GM23248 (cell line): ENCODE measurements at regions not wholly inside any gene's neighbourhood (a gene's known extent, or its start where the extent isn't known, plus 50 kb on each side); places are given as distances from the start of the nearest gene placed in this dataset.

Experiments
- EZH2 ChIP-seq: fragments of 200-600 bp; sonication (generic); IDR thresholded peaks from 2 replicates; pipeline ENCODE4 v1.6.1; 2018; ENCODE audit warnings: antibody characterized with exemption, mild to moderate bottlenecking; ENCODE audit not compliant: insufficient read depth, poor library complexity, severe bottlenecking
- EZH2phosphoT487 ChIP-seq: fragments of 200-600 bp; sonication (generic); IDR thresholded peaks from 2 replicates; pipeline ENCODE4 v1.6.1; 2018; ENCODE audit warnings: antibody characterized with exemption, moderate library complexity, mild to moderate bottlenecking, low read depth; ENCODE audit not compliant: insufficient read depth

DNA sequence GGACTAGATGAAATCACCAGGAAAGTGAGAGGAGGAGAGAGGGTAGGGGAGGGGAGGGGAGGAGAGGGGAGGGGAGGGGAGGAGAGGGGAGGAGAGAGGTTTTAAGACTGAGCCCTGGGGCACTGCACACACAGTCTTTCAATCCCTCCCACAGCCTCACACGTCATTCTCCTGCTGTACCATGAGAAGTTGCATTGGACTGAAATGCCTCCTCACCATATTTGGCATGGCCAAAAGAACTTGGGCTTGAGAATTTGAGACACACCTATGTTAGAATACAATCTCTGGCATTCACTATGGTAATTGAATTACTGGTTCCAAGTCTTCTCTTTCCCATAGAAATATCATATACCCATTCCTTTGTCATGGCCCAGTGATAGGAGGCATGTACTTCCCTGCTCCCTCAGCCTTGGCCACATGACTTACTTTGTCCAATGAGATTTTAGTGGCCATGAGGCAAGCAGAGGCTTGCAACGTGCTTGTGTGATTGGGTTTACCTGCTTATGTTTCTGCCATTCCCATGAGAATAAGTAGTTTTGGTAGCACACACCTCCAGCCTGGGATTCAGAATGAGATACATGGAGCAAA lies 133.3 kb upstream of the SMARCA2 start:
- TF ChIP-seq EZH2phosphoT487, result no peak
- TF ChIP-seq EZH2, result no peak
